Neuronal stem cell (in vitro differentiated cells): ENCODE measurements at regions not wholly inside any gene's neighbourhood (a gene's known extent, or its start where the extent isn't known, plus 50 kb on each side); places are given as distances from the start of the nearest gene placed in this dataset.

ENCODE experiments used
- DNase-seq: peaks from one replicate; pipeline ENCODE4 v3.0.0-alpha.2; 2013; ENCODE audit warnings: low spot score
- H2AFZ ChIP-seq: one replicate; pipeline ENCODE4 v1.6.1; 2013; ENCODE audit warnings: mild to moderate bottlenecking, low read length, inconsistent platforms
- H2AK5ac ChIP-seq: 2 replicates; pipeline ENCODE4 v1.6.1; 2013; ENCODE audit warnings: low read depth, mild to moderate bottlenecking, inconsistent platforms, low read length, moderate library complexity, mixed read lengths
- H2BK120ac ChIP-seq: 2 replicates; pipeline ENCODE4 v1.6.1; 2013; ENCODE audit warnings: low read depth, mild to moderate bottlenecking, inconsistent platforms, low read length, moderate library complexity, mixed read lengths
- H2BK12ac ChIP-seq: one replicate; pipeline ENCODE4 v1.6.1; 2013; ENCODE audit warnings: low read length, inconsistent platforms
- H2BK15ac ChIP-seq: 2 replicates; pipeline ENCODE4 v1.6.1; 2013; ENCODE audit warnings: mild to moderate bottlenecking, low read length, inconsistent platforms, mixed read lengths
- H2BK5ac ChIP-seq: one replicate; pipeline ENCODE4 v1.6.1; 2013; ENCODE audit warnings: inconsistent platforms, mild to moderate bottlenecking, low read length, moderate library complexity
- H3K14ac ChIP-seq: one replicate; pipeline ENCODE4 v1.6.1; 2013; ENCODE audit warnings: low read length, inconsistent platforms
- H3K18ac ChIP-seq: 2 replicates; pipeline ENCODE4 v1.6.1; 2013; ENCODE audit warnings: low read length, inconsistent platforms
- H3K23ac ChIP-seq: 2 replicates; pipeline ENCODE4 v1.6.1; 2013; ENCODE audit warnings: low read depth, mild to moderate bottlenecking, mixed read lengths, low read length, inconsistent platforms; ENCODE audit not compliant: poor library complexity
- H3K27ac ChIP-seq: replicated peaks from 3 replicates; pipeline ENCODE4 v1.5.1; 2013; ENCODE audit warnings: low read length, inconsistent platforms
- H3K27me3 ChIP-seq, 3 experiments: 2 replicates each; pipeline ENCODE4 v1.6.1; 2013; ENCODE audit warnings: low read length in 3 of 3, mild to moderate bottlenecking in 2 of 3, inconsistent platforms in 1 of 3, low read depth in 1 of 3, mixed read lengths in 1 of 3, moderate library complexity in 1 of 3; ENCODE audit not compliant: control insufficient read depth in 3 of 3, insufficient read depth in 3 of 3
- H3K36me3 ChIP-seq, 2 donors: replicated peaks in 1 of 2; 2 replicates each; pipeline ENCODE4 v1.6.1; 2013; ENCODE audit warnings: low read length in 2 of 2; ENCODE audit not compliant: control insufficient read depth in 2 of 2, insufficient read depth in 2 of 2
- H3K4ac ChIP-seq: 2 replicates; pipeline ENCODE4 v1.6.1; 2013; ENCODE audit warnings: inconsistent platforms, mild to moderate bottlenecking, low read length, moderate library complexity
- H3K4me1 ChIP-seq, 2 donors: 1 replicate in 1 of 2; 2 replicates in 1 of 2; pipeline ENCODE4 v1.6.1; 2013; ENCODE audit warnings: low read length in 2 of 2, low read depth in 1 of 2; ENCODE audit not compliant: control insufficient read depth in 2 of 2, insufficient read depth in 1 of 2
- H3K4me2 ChIP-seq: one replicate; pipeline ENCODE4 v1.6.1; 2013; ENCODE audit warnings: mild to moderate bottlenecking, low read length, inconsistent platforms; ENCODE audit not compliant: insufficient read depth, poor library complexity, severe bottlenecking
- H3K4me3 ChIP-seq, 2 donors: 2 replicates each; pipeline ENCODE4 v1.5.1; 2013; ENCODE audit warnings: low read length in 2 of 2, mild to moderate bottlenecking in 2 of 2, inconsistent platforms in 1 of 2, moderate library complexity in 1 of 2
- H3K79me1 ChIP-seq: one replicate; pipeline ENCODE4 v1.6.1; 2013; ENCODE audit warnings: low read depth, mild to moderate bottlenecking, inconsistent platforms, low read length, moderate library complexity
- H3K9ac ChIP-seq: one replicate; pipeline ENCODE4 v1.6.1; 2013; ENCODE audit warnings: mild to moderate bottlenecking, low read depth, low read length, inconsistent platforms; ENCODE audit not compliant: poor library complexity
- H3K9me3 ChIP-seq, 2 donors: replicated peaks in 1 of 2; 2 replicates each; pipeline versions ENCODE3 to v1.6.1; 2013; ENCODE audit warnings: low read length in 2 of 2, mild to moderate bottlenecking in 2 of 2, inconsistent platforms in 1 of 2, low read depth in 1 of 2, mixed read lengths in 1 of 2, moderate library complexity in 1 of 2; ENCODE audit not compliant: control insufficient read depth in 2 of 2, insufficient read depth in 1 of 2
- H4K8ac ChIP-seq: one replicate; pipeline ENCODE4 v1.6.1; 2013; ENCODE audit warnings: low read depth, mild to moderate bottlenecking, inconsistent platforms, low read length, moderate library complexity
- H4K91ac ChIP-seq: one replicate; pipeline ENCODE4 v1.6.1; 2013; ENCODE audit warnings: low read length, low read depth, mild to moderate bottlenecking, inconsistent platforms; ENCODE audit not compliant: poor library complexity
- WGBS, 2 donors: extraction: QIAGEN DNeasy Blood & Tissue Kit; methylation state at CpG; one replicate each; pipeline ENCODE4 v1.1.7; 2013; ENCODE audit warnings: missing lambda C conversion rate in 2 of 2, mixed read lengths in 1 of 2; ENCODE audit not compliant: insufficient read length in 2 of 2, insufficient replicate concordance in 1 of 2; ENCODE audit errors: extremely low coverage in 2 of 2; 5-methylcytosine and 5-hydroxymethylcytosine counted together

- peaks cover 8 to 15% of the 10 kb centered on the region in 2 donors for H3K4me1 ChIP-seq
- no CpG with 5 or more reads among the region's 1 CpG for WGBS, 2 donors
- H3K23ac ChIP-seq = no peak overlapping the region
- H3K79me1 ChIP-seq = no peaks in the 10 kb centered on the region
- peak overlapping the region; percentile 24 for H2AFZ ChIP-seq
- H3K27me3 ChIP-seq = peaks cover 0 to 2% (median 0%) of the 10 kb centered on the region in 3 experiments
- H3K18ac ChIP-seq = no peak overlapping the region
- H3K9me3 ChIP-seq = no peaks in the 10 kb centered on the region
- no peak overlapping the region for H2AK5ac ChIP-seq
- H3K14ac ChIP-seq = no peak overlapping the region
- H3K4ac ChIP-seq = no peak overlapping the region
- no peak overlapping the region for H2BK12ac ChIP-seq
- H3K9ac ChIP-seq = no peak overlapping the region
- no peaks in the 10 kb centered on the region for H3K36me3 ChIP-seq
- DNase-seq = peak; percentile 3
- H2BK15ac ChIP-seq = no peak overlapping the region
- H4K91ac ChIP-seq = no peak overlapping the region
- no peak overlapping the region for H4K8ac ChIP-seq
- no peak overlapping the region for H2BK5ac ChIP-seq
- H3K27ac ChIP-seq = peak overlapping the region; percentile 69
- no peak overlapping the region for H3K4me3 ChIP-seq
- no peak overlapping the region for H2BK120ac ChIP-seq
- H3K4me2 ChIP-seq = no peak overlapping the region
Measured at GRCh38 chrX:138872537-138872936, 161.0 kb upstream of the FGF13 start.

- no peak overlapping the region for H4K8ac ChIP-seq
- no peak overlapping the region for H3K9ac ChIP-seq
- no peak overlapping the region for H2AFZ ChIP-seq
- no peak overlapping the region for H2BK12ac ChIP-seq
- peaks cover 8 to 15% of the 10 kb centered on the region in 2 donors for H3K4me1 ChIP-seq
- no peak overlapping the region for H4K91ac ChIP-seq
- H2BK120ac ChIP-seq = no peak overlapping the region
- H3K14ac ChIP-seq = no peak overlapping the region
- no peak for DNase-seq
- no peak overlapping the region for H3K4me2 ChIP-seq
- no peak overlapping the region for H3K4me3 ChIP-seq
- no peak overlapping the region for H2AK5ac ChIP-seq
- H2BK15ac ChIP-seq = no peak overlapping the region
- no peak overlapping the region for H3K27ac ChIP-seq
- H3K23ac ChIP-seq = no peak overlapping the region
- H3K9me3 ChIP-seq = no peaks in the 10 kb centered on the region
- no peaks in the 10 kb centered on the region for H3K79me1 ChIP-seq
- WGBS, 2 donors = no CpG with 5 or more reads among the region's 3 CpGs
- no peak overlapping the region for H2BK5ac ChIP-seq
- no peak overlapping the region for H3K4ac ChIP-seq
- H3K36me3 ChIP-seq = no peaks in the 10 kb centered on the region
- H3K27me3 ChIP-seq = peaks cover 0 to 2% (median 0%) of the 10 kb centered on the region in 3 experiments
- no peak overlapping the region for H3K18ac ChIP-seq
Measured at GRCh38 chrX:138871739-138872138, 160.2 kb upstream of the FGF13 start.

- Histone ChIP-seq H4K8ac (no peak overlapping the region), H3K79me1 (no peaks in the 10 kb centered on the region), H3K27ac (no peak overlapping the region), H3K4ac (no peak overlapping the region), H3K4me2 (no peak overlapping the region), H2BK15ac (no peak overlapping the region), H3K9me3 (no peaks in the 10 kb centered on the region), H4K91ac (no peak overlapping the region), H3K9ac (no peak overlapping the region), H2BK5ac (no peak overlapping the region), H2AK5ac (no peak overlapping the region), H3K4me3 (no peak overlapping the region), H2BK12ac (no peak overlapping the region), H3K18ac (no peak overlapping the region), H3K14ac (no peak overlapping the region), H2BK120ac (no peak overlapping the region), H2AFZ (no peak overlapping the region), H3K27me3 (peaks cover 0 to 2% (median 0%) of the 10 kb centered on the region in 3 experiments), H3K36me3 (no peaks in the 10 kb centered on the region), H3K23ac (no peak overlapping the region), H3K4me1 (peaks cover 0 to 2% of the 10 kb centered on the region in 2 donors)
- DNase-seq = no peak
- WGBS, 2 donors = no CpG with 5 or more reads among the region's 4 CpGs
Measured at GRCh38 chrX:138866643-138867042, 155.1 kb upstream of the FGF13 start.

GRCh38 chrX:138865093-138865649, 153.7 kb upstream of the FGF13 start:
- Histone ChIP-seq H4K91ac (no peak overlapping the region), H3K4me1 (no peaks in the 10 kb centered on the region), H4K8ac (no peak overlapping the region), H2AFZ (no peak overlapping the region), H3K4me3 (no peak overlapping the region), H3K27ac (no peak overlapping the region), H3K79me1 (no peaks in the 10 kb centered on the region), H3K23ac (no peak overlapping the region), H3K18ac (no peak overlapping the region), H2BK12ac (no peak overlapping the region), H3K9ac (no peak overlapping the region), H3K4ac (no peak overlapping the region), H2BK120ac (no peak overlapping the region), H3K36me3 (no peaks in the 10 kb centered on the region), H3K14ac (no peak overlapping the region), H3K9me3 (no peaks in the 10 kb centered on the region), H3K4me2 (no peak overlapping the region), H2BK15ac (no peak overlapping the region), H2AK5ac (no peak overlapping the region), H3K27me3 (peaks cover 0 to 2% (median 0%) of the 10 kb centered on the region in 3 experiments), H2BK5ac (no peak overlapping the region)
- no CpG with 5 or more reads among the region's 6 CpGs for WGBS, 2 donors
- no peak for DNase-seq
